ENCODE measurements at regions not wholly inside any gene's neighbourhood (a gene's known extent, or its start where the extent isn't known, plus 50 kb on each side); places are given as distances from the start of the nearest gene placed in this dataset.

GRCh38 chr2:126788113-126788512 is 110.6 kb upstream of the TEX51 start:
- no peak overlapping the region for H3K9ac ChIP-seq (ENCODE audit: low read length)
- H3K9me3 ChIP-seq (ENCODE audit: control insufficient read depth, low read length), result peaks cover 4% of the 10 kb centered on the region
- H3K14ac ChIP-seq (ENCODE audit: low read length in 2 of 2), result no peak overlapping the region
- H2BK120ac ChIP-seq (ENCODE audit: low read depth, low read length), result no peak overlapping the region
- no peaks in the 10 kb centered on the region for H3K79me1 ChIP-seq (replicated peaks; ENCODE audit: low read length, poor library complexity, severe bottlenecking)
- no peak overlapping the region for H3K23ac ChIP-seq (ENCODE audit: low read length in 2 of 2)
- H3K4me3 ChIP-seq (ENCODE audit: insufficient read depth in 1 of 2, low read depth in 1 of 2, low read length in 2 of 2), result no peak overlapping the region
- no peaks in the 10 kb centered on the region for H3K36me3 ChIP-seq (ENCODE audit: control insufficient read depth in 1 of 2, insufficient read depth in 2 of 2, low read depth in 1 of 2, low read length in 2 of 2)
- H3K4me2 ChIP-seq (ENCODE audit: low read length, poor library complexity, severe bottlenecking), result no peak overlapping the region
- no peak overlapping the region for H2AFZ ChIP-seq (ENCODE audit: low read depth, low read length)
- H4K8ac ChIP-seq (ENCODE audit: low read length), result no peak overlapping the region
- no peak overlapping the region for H3K27ac ChIP-seq (ENCODE audit: low read length, poor library complexity, severe bottlenecking)
- no peak overlapping the region for H4K91ac ChIP-seq (ENCODE audit: low read length)
- no peak overlapping the region for H2BK12ac ChIP-seq (ENCODE audit: low read length in 2 of 2)
- H3K4me1 ChIP-seq (ENCODE audit: control insufficient read depth, insufficient read depth, low read depth, low read length), result no peaks in the 10 kb centered on the region
- H3K27me3 ChIP-seq (ENCODE audit: control insufficient read depth in 1 of 2, insufficient read depth in 1 of 2, low read length in 2 of 2), result peaks cover under 1 to 28% of the 10 kb centered on the region in 2 experiments
- H2AK5ac ChIP-seq (ENCODE audit: low read length, severe bottlenecking), result no peak overlapping the region
- no peak overlapping the region for H2BK5ac ChIP-seq (ENCODE audit: low read depth, low read length, poor library complexity, severe bottlenecking)
- no peak overlapping the region for H3K18ac ChIP-seq (ENCODE audit: low read depth in 1 of 2, low read length in 2 of 2)
- 83% methylated on average over 4 of the region's 4 CpGs for WGBS
- H2BK15ac ChIP-seq (ENCODE audit: low read depth, poor library complexity, severe bottlenecking), result no peak overlapping the region
- no peak overlapping the region for H3K4ac ChIP-seq (ENCODE audit: low read depth in 1 of 2, low read length in 2 of 2)
- DNase-seq, result no peak

- Histone ChIP-seq H2AFZ (ENCODE audit: low read depth, low read length) (no peak overlapping the region), H3K9ac (ENCODE audit: low read length) (no peak overlapping the region), H3K4me3 (ENCODE audit: insufficient read depth in 1 of 2, low read depth in 1 of 2, low read length in 2 of 2) (no peak overlapping the region), H3K9me3 (ENCODE audit: control insufficient read depth, low read length) (peaks cover 4% of the 10 kb centered on the region), H3K4me1 (ENCODE audit: control insufficient read depth, insufficient read depth, low read depth, low read length) (no peaks in the 10 kb centered on the region), H3K18ac (ENCODE audit: low read depth in 1 of 2, low read length in 2 of 2) (no peak overlapping the region), H3K14ac (ENCODE audit: low read length in 2 of 2) (no peak overlapping the region), H2BK120ac (ENCODE audit: low read depth, low read length) (no peak overlapping the region), H3K36me3 (ENCODE audit: control insufficient read depth in 1 of 2, insufficient read depth in 2 of 2, low read depth in 1 of 2, low read length in 2 of 2) (no peaks in the 10 kb centered on the region), H3K27ac (ENCODE audit: low read length, poor library complexity, severe bottlenecking) (no peak overlapping the region), H2BK12ac (ENCODE audit: low read length in 2 of 2) (no peak overlapping the region), H2BK15ac (ENCODE audit: low read depth, poor library complexity, severe bottlenecking) (no peak overlapping the region), H3K4ac (ENCODE audit: low read depth in 1 of 2, low read length in 2 of 2) (no peak overlapping the region), H2BK5ac (ENCODE audit: low read depth, low read length, poor library complexity, severe bottlenecking) (no peak overlapping the region), H3K79me1 (replicated peaks; ENCODE audit: low read length, poor library complexity, severe bottlenecking) (no peaks in the 10 kb centered on the region), H3K23ac (ENCODE audit: low read length in 2 of 2) (no peak overlapping the region), H4K8ac (ENCODE audit: low read length) (no peak overlapping the region), H2AK5ac (ENCODE audit: low read length, severe bottlenecking) (no peak overlapping the region), H4K91ac (ENCODE audit: low read length) (no peak overlapping the region), H3K27me3 (ENCODE audit: control insufficient read depth in 1 of 2, insufficient read depth in 1 of 2, low read length in 2 of 2) (peaks cover 0 to 28% of the 10 kb centered on the region in 2 experiments), H3K4me2 (ENCODE audit: low read length, poor library complexity, severe bottlenecking) (no peak overlapping the region)
- 76% methylated on average over 4 of the region's 4 CpGs for WGBS
- no peak for DNase-seq
These were observed 110.0 kb upstream of the TEX51 start for GRCh38 chr2:126788652-126789051.

- Histone ChIP-seq H3K27me3 (ENCODE audit: control insufficient read depth in 1 of 2, insufficient read depth in 1 of 2, low read length in 2 of 2) (peaks cover 0 to 44% of the 10 kb centered on the region in 2 experiments), H4K8ac (ENCODE audit: low read length) (no peak overlapping the region), H2BK120ac (ENCODE audit: low read depth, low read length) (no peak overlapping the region), H2BK15ac (ENCODE audit: low read depth, poor library complexity, severe bottlenecking) (no peak overlapping the region), H3K4me1 (ENCODE audit: control insufficient read depth, insufficient read depth, low read depth, low read length) (no peaks in the 10 kb centered on the region), H3K36me3 (ENCODE audit: control insufficient read depth in 1 of 2, insufficient read depth in 2 of 2, low read depth in 1 of 2, low read length in 2 of 2) (no peaks in the 10 kb centered on the region), H3K14ac (ENCODE audit: low read length in 2 of 2) (no peak overlapping the region), H3K4me2 (ENCODE audit: low read length, poor library complexity, severe bottlenecking) (no peak overlapping the region), H3K79me1 (replicated peaks; ENCODE audit: low read length, poor library complexity, severe bottlenecking) (no peaks in the 10 kb centered on the region), H3K27ac (ENCODE audit: low read length, poor library complexity, severe bottlenecking) (no peak overlapping the region), H3K18ac (ENCODE audit: low read depth in 1 of 2, low read length in 2 of 2) (no peak overlapping the region), H3K9me3 (ENCODE audit: control insufficient read depth, low read length) (no peaks in the 10 kb centered on the region), H2AK5ac (ENCODE audit: low read length, severe bottlenecking) (no peak overlapping the region), H4K91ac (ENCODE audit: low read length) (no peak overlapping the region), H3K4ac (ENCODE audit: low read depth in 1 of 2, low read length in 2 of 2) (no peak overlapping the region), H3K23ac (ENCODE audit: low read length in 2 of 2) (no peak overlapping the region), H3K4me3 (ENCODE audit: insufficient read depth in 1 of 2, low read depth in 1 of 2, low read length in 2 of 2) (no peak overlapping the region), H3K9ac (ENCODE audit: low read length) (no peak overlapping the region), H2BK12ac (ENCODE audit: low read length in 2 of 2) (no peak overlapping the region), H2BK5ac (ENCODE audit: low read depth, low read length, poor library complexity, severe bottlenecking) (no peak overlapping the region), H2AFZ (ENCODE audit: low read depth, low read length) (no peak overlapping the region)
- WGBS, result 90% methylated on average over 16 of the region's 18 CpGs
- DNase-seq, result no peak
These were observed 107.5 kb upstream of the TEX51 start for GRCh38 chr2:126790987-126791780.

DNA sequence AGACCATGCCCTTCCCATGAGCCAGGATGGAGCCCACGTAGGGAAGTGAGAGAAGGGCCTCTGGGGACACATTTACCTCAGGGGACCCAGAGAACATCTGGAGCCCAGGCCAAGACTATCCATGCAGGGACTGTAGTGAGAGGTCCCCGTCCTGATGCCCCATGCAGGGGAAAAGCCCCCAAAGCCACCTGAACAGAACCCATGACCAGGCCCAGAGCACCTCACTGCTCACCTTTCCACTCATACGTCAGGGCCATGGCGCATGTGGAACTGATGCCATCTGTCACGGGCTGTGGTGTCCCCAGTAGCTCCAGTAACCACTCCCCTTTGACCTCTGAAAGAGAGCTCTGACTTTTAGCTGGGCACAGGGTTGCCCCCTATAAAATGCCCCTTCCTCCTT is 106.5 kb upstream of the TEX51 start:
- Histone ChIP-seq H4K8ac (ENCODE audit: low read length) (no peak overlapping the region), H2BK120ac (ENCODE audit: low read depth, low read length) (no peak overlapping the region), H3K18ac (ENCODE audit: low read depth in 1 of 2, low read length in 2 of 2) (no peak overlapping the region), H2BK5ac (ENCODE audit: low read depth, low read length, poor library complexity, severe bottlenecking) (no peak overlapping the region), H3K23ac (ENCODE audit: low read length in 2 of 2) (no peak overlapping the region), H3K79me1 (replicated peaks; ENCODE audit: low read length, poor library complexity, severe bottlenecking) (no peaks in the 10 kb centered on the region), H2AFZ (ENCODE audit: low read depth, low read length) (no peak overlapping the region), H2BK12ac (ENCODE audit: low read length in 2 of 2) (no peak overlapping the region), H3K4me3 (ENCODE audit: insufficient read depth in 1 of 2, low read depth in 1 of 2, low read length in 2 of 2) (no peak overlapping the region), H4K91ac (ENCODE audit: low read length) (no peak overlapping the region), H3K4ac (ENCODE audit: low read depth in 1 of 2, low read length in 2 of 2) (no peak overlapping the region), H3K9me3 (ENCODE audit: control insufficient read depth, low read length) (no peaks in the 10 kb centered on the region), H3K27me3 (ENCODE audit: control insufficient read depth in 1 of 2, insufficient read depth in 1 of 2, low read length in 2 of 2) (peaks cover 0 to 44% of the 10 kb centered on the region in 2 experiments), H3K36me3 (ENCODE audit: control insufficient read depth in 1 of 2, insufficient read depth in 2 of 2, low read depth in 1 of 2, low read length in 2 of 2) (no peaks in the 10 kb centered on the region), H3K4me2 (ENCODE audit: low read length, poor library complexity, severe bottlenecking) (no peak overlapping the region), H2AK5ac (ENCODE audit: low read length, severe bottlenecking) (no peak overlapping the region), H3K9ac (ENCODE audit: low read length) (no peak overlapping the region), H2BK15ac (ENCODE audit: low read depth, poor library complexity, severe bottlenecking) (no peak overlapping the region), H3K27ac (ENCODE audit: low read length, poor library complexity, severe bottlenecking) (no peak overlapping the region), H3K4me1 (ENCODE audit: control insufficient read depth, insufficient read depth, low read depth, low read length) (no peaks in the 10 kb centered on the region), H3K14ac (ENCODE audit: low read length in 2 of 2) (no peak overlapping the region)
- 60% methylated on average over 5 of the region's 5 CpGs for WGBS
- DNase-seq, result no peak
